PC-3 (cell line): ENCODE measurements at regions not wholly inside any gene's neighbourhood (a gene's known extent, or its start where the extent isn't known, plus 50 kb on each side); places are given as distances from the start of the nearest gene placed in this dataset.

ENCODE experiments used
- CTCF ChIP-seq: fragments of 300-600 bp; sonication (generic); conservative IDR thresholded peaks from 2 replicates; pipeline ENCODE4 v1.5.1; 2017; ENCODE audit warnings: antibody characterized with exemption, low read depth, mild to moderate bottlenecking, low read length
- EZH2 ChIP-seq: fragments of 300-600 bp; sonication (generic); IDR thresholded peaks from one replicate; pipeline ENCODE4 v1.6.1; 2017; ENCODE audit warnings: antibody characterized with exemption, mild to moderate bottlenecking, low read length; ENCODE audit not compliant: unreplicated experiment
- EZH2phosphoT487 ChIP-seq: fragments of 300-600 bp; sonication (generic); IDR thresholded peaks from 2 replicates; pipeline ENCODE4 v1.6.1; 2018; ENCODE audit warnings: mild to moderate bottlenecking, antibody characterized with exemption, low read length, borderline replicate concordance

- no peak for TF ChIP-seq EZH2
- TF ChIP-seq CTCF, result no peak
- TF ChIP-seq EZH2phosphoT487, result no peak
Observed at GRCh38 chr11:131301306-131301705, 69.1 kb upstream of the NTM start.
